ENCODE measurements at regions not wholly inside any gene's neighbourhood (a gene's known extent, or its start where the extent isn't known, plus 50 kb on each side); places are given as distances from the start of the nearest gene placed in this dataset.

DNA sequence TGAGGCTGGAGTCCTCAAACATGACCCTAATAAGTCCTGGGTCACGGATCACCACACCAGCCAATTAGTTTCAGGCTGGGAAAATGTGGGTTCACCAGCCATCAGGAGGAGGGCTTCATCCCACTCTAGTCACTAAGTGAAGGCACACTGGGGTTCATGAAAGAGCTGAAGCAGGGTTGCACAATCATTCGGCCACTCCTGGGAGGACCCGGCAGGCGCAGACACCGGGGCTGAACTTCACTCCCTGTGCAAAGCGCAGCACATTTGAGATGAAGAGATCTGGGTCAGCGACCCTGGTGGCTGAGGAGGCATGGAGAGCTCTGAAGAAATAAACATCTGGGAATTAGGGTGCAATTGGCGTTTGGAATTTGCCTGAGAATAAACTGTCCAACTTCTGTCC lies 684.4 kb upstream of the SALL3 start:
- no CpG with 5 or more reads among the region's 8 CpGs for WGBS (ENCODE audit: insufficient coverage, insufficient read length)
- Histone ChIP-seq H3K27ac (ENCODE audit: low read length) (no peak overlapping the region), H3K36me3 (ENCODE audit: control insufficient read depth, insufficient read depth, low read length) (no peaks in the 10 kb centered on the region), H3K4me3 (ENCODE audit: low read length) (no peak overlapping the region), H3K27me3 (ENCODE audit: control insufficient read depth, insufficient read depth, low read length) (no peaks in the 10 kb centered on the region), H3K9me3 (ENCODE audit: control insufficient read depth, insufficient read depth, low read length) (no peaks in the 10 kb centered on the region), H3K4me1 (ENCODE audit: control insufficient read depth, insufficient read depth, low read length) (peaks cover 1% of the 10 kb centered on the region; the same call in 1 of the 2 replicates)
- no peak for DNase-seq (ENCODE audit: low read depth, low spot score)

DNA sequence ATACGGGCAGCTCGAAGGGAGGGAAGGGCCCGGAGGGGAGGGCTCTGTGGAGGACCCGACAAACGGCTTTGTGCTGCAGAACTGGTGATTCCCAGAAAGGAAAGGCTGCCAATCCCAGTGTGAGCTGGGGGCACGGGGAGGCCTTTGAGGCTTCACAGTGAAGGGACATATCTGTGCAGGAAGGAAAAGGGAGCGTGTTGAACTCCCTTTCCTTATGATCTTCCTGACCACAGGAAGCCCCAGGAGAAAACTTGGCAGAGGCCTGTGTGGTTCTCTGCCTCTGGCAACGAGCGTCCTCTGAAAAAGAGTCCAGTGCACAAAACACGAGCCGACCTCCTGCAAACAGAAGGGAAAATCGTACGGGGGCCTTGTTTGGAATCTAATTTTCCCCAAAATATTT lies 683.5 kb upstream of the SALL3 start:
- Histone ChIP-seq H3K4me1 (ENCODE audit: control insufficient read depth, insufficient read depth, low read length) (peaks cover 1% of the 10 kb centered on the region; the same call in 1 of the 2 replicates), H3K27ac (ENCODE audit: low read length) (no peak overlapping the region), H3K27me3 (ENCODE audit: control insufficient read depth, insufficient read depth, low read length) (no peaks in the 10 kb centered on the region), H3K9me3 (ENCODE audit: control insufficient read depth, insufficient read depth, low read length) (no peaks in the 10 kb centered on the region), H3K4me3 (ENCODE audit: low read length) (no peak overlapping the region), H3K36me3 (ENCODE audit: control insufficient read depth, insufficient read depth, low read length) (no peaks in the 10 kb centered on the region)
- no peak for DNase-seq (ENCODE audit: low read depth, low spot score)
- WGBS (ENCODE audit: insufficient coverage, insufficient read length): no CpG with 5 or more reads among the region's 13 CpGs

DNA sequence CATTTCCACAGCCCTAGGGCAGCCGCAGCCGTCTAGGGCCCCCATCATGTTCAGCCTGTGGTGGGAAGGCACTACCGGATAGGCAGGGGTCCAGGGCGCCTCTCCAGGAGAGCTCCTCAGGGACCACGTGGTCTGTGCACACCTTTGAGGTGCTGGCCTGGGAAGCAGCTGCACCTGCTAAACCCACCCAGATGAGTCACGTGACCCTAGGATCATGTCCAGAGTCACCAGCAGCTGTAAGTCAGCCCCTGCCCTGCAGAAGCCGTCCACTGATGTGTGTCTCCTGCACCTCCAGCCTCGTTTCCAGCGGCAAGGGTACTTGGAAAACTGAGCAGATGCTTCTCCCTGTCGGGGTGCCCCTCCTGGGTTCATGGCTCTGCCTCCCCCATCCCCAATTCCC lies 682.6 kb upstream of the SALL3 start:
- WGBS (ENCODE audit: insufficient coverage, insufficient read length): no CpG with 5 or more reads among the region's 10 CpGs
- Histone ChIP-seq H3K4me3 (ENCODE audit: low read length) (no peak overlapping the region), H3K4me1 (ENCODE audit: control insufficient read depth, insufficient read depth, low read length) (peaks cover 1% of the 10 kb centered on the region; the same call in 1 of the 2 replicates), H3K36me3 (ENCODE audit: control insufficient read depth, insufficient read depth, low read length) (no peaks in the 10 kb centered on the region), H3K9me3 (ENCODE audit: control insufficient read depth, insufficient read depth, low read length) (no peaks in the 10 kb centered on the region), H3K27ac (ENCODE audit: low read length) (no peak overlapping the region), H3K27me3 (ENCODE audit: control insufficient read depth, insufficient read depth, low read length) (no peaks in the 10 kb centered on the region)
- no peak for DNase-seq (ENCODE audit: low read depth, low spot score)

DNA sequence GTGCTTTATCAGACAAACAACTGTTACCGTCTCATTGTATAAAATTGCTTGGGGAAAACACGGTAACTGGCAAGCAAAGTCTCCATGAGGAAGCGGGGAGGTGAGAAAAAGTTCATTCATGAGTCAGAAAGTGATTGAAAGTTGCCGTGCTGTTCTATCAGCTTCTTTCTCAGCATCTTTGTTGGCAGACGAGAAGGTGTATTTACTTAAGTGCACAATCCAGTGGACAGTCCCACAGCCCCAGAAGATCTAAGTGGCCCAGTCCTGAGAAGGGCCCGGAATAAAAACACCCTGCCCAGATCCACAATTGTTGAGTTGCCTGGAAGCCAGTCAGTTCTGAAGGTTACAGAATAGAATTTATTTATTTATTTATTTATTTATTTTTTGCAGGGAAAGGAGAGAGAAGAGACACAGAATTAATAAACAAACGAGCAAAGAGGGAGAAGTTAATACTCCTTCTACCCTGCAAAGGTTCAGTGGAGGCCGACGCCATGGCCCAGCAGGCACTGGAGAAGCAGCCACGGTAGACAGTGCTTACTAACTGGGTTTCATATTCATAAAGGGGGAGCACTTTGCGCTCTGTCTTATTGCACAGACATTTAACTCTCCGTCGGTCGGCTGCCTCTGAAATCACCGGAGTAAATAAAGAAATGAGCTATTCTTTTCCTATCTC lies 676.0 kb upstream of the SALL3 start:
- H3K27ac ChIP-seq (ENCODE audit: low read length): no peak overlapping the region
- H3K9me3 ChIP-seq (ENCODE audit: control insufficient read depth, insufficient read depth, low read length): no peaks in the 10 kb centered on the region
- peaks cover 4% of the 10 kb centered on the region; the same call in 1 of the 2 replicates for H3K4me1 ChIP-seq (ENCODE audit: control insufficient read depth, insufficient read depth, low read length)
- no peaks in the 10 kb centered on the region for H3K36me3 ChIP-seq (ENCODE audit: control insufficient read depth, insufficient read depth, low read length)
- H3K27me3 ChIP-seq (ENCODE audit: control insufficient read depth, insufficient read depth, low read length): no peaks in the 10 kb centered on the region
- no peak overlapping the region for H3K4me3 ChIP-seq (ENCODE audit: low read length)
- no CpG with 5 or more reads among the region's 15 CpGs for WGBS (ENCODE audit: insufficient coverage, insufficient read length)
- no peak for DNase-seq (ENCODE audit: low read depth, low spot score)

DNA sequence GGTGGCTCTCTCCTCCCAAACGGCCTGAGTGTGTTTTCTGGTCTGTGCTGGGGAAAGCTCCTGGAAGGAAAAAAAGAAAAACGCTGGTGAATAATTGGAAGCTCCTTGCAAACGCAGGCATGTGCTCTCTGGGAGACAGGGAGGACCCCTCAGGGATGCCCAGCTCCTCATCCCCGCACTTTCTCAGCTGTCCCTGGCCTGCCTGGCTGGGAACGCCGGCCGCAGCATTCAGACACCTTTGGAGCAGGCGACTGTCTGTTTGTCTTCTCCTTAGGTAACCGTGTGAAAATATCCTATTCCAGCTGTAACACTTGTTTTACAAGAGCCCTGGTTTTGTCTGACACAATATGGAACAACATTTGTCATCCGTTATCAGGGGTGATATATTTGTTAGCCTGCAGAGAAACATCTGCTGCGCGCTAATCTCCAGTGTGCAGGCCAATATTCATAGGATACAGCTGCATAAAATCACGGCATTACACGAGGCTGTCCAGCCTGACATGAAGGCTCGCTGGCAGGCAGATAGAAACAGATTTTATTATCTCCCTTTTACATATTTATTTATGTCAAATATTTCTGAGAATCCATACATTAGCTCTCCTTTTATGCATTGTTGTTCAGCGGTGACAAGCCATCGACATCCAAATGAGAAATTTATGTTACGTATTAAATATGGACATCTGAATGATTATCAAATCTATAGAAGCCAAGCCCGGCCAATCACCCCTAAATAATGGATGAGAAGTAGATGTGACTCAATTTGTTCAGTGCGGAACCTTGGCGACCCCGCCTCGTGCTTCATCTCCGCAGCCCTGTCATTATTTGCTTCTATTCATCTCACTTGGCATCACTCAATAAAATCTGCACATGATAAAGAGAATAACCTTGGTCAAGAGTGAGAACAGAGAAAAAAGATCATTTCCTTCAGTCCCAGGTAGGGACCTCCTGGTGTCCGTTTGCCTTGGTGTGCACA lies 675.1 kb upstream of the SALL3 start:
- no peak overlapping the region for H3K4me3 ChIP-seq (ENCODE audit: low read length)
- H3K36me3 ChIP-seq (ENCODE audit: control insufficient read depth, insufficient read depth, low read length): no peaks in the 10 kb centered on the region; the same call in 1 of the 2 replicates
- no peak for DNase-seq (ENCODE audit: low read depth, low spot score)
- no peaks in the 10 kb centered on the region for H3K9me3 ChIP-seq (ENCODE audit: control insufficient read depth, insufficient read depth, low read length)
- H3K27ac ChIP-seq (ENCODE audit: low read length): no peak overlapping the region
- H3K4me1 ChIP-seq (ENCODE audit: control insufficient read depth, insufficient read depth, low read length): peaks cover 4% of the 10 kb centered on the region; the same call in 1 of the 2 replicates
- no peaks in the 10 kb centered on the region for H3K27me3 ChIP-seq (ENCODE audit: control insufficient read depth, insufficient read depth, low read length)
- no CpG with 5 or more reads among the region's 25 CpGs for WGBS (ENCODE audit: insufficient coverage, insufficient read length)

DNA sequence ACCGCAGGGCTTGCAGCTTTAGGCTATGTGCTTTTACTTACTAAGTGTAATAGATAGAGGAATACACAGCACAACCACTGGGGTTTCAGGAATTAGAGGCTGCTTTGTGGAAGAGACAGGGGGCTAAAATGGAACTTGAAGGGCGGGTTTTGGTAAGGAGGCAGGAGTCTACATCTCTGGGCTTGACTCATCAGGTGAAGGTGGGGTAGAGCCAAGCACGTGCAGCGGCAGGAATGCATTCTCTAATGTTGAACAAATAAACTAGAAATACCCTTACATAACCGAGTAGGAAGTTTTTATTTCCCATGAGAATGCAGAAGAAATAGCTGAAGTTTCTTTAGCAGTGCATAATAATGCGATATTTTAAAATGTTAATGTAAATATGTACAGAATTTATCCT lies 673.8 kb upstream of the SALL3 start:
- Histone ChIP-seq H3K27ac (ENCODE audit: low read length) (no peak overlapping the region), H3K27me3 (ENCODE audit: control insufficient read depth, insufficient read depth, low read length) (no peaks in the 10 kb centered on the region), H3K4me1 (ENCODE audit: control insufficient read depth, insufficient read depth, low read length) (peaks cover 4% of the 10 kb centered on the region; the same call in 1 of the 2 replicates), H3K9me3 (ENCODE audit: control insufficient read depth, insufficient read depth, low read length) (no peaks in the 10 kb centered on the region), H3K36me3 (ENCODE audit: control insufficient read depth, insufficient read depth, low read length) (no peaks in the 10 kb centered on the region; the same call in 1 of the 2 replicates), H3K4me3 (ENCODE audit: low read length) (no peak overlapping the region)
- no peak for DNase-seq (ENCODE audit: low read depth, low spot score)
- no CpG with 5 or more reads among the region's 6 CpGs for WGBS (ENCODE audit: insufficient coverage, insufficient read length)

DNA sequence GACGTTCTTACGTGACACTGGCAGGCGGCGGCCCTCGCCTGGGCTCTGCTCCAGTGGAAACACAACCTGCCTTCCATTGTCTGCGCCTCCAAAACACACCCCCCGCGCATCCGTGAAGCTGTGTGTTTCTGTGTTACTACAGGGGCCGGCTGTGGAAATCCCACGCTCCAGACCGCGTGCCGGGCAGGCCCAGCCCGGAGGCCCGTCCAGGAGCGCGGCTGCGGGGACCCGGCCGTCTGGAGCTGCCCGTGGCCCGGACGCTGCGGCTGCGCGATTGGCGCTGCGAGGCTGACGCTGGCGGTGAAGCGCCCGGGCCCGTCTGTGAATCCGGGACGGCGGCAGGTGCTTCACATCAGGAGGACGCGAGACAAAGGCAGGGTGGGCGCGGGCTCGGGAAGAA lies 670.3 kb upstream of the SALL3 start:
- Histone ChIP-seq H3K4me3 (ENCODE audit: low read length) (no peak overlapping the region), H3K27me3 (ENCODE audit: control insufficient read depth, insufficient read depth, low read length) (no peaks in the 10 kb centered on the region), H3K36me3 (ENCODE audit: control insufficient read depth, insufficient read depth, low read length) (no peaks in the 10 kb centered on the region; the same call in 1 of the 2 replicates), H3K27ac (ENCODE audit: low read length) (no peak overlapping the region), H3K4me1 (ENCODE audit: control insufficient read depth, insufficient read depth, low read length) (0 out of 2 replicates have a peak, but pooled peaks cover 2% of the 10 kb centered on the region), H3K9me3 (ENCODE audit: control insufficient read depth, insufficient read depth, low read length) (no peaks in the 10 kb centered on the region)
- WGBS (ENCODE audit: insufficient coverage, insufficient read length): no CpG with 5 or more reads among the region's 42 CpGs
- DNase-seq (ENCODE audit: low read depth, low spot score): no peak

DNA sequence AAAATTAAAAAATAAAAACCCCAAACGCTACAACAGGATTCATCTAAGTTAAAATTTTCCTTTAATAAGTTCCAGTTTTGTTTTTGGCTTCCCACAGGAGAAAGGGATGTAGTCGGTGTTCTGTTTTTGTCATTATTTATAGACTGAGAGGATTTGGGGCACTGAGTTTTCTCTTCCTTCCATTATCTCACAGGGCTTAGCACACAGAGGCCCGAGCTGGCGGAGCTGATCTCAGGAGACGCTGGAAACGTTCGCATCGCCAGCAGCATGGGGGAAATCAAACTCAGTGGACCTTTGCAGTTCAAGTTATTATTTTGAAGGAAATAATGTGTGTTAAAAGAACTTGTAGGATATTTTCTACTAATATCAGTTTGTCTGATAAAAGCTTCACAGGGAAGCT lies 669.7 kb upstream of the SALL3 start:
- Histone ChIP-seq H3K36me3 (ENCODE audit: control insufficient read depth, insufficient read depth, low read length) (no peaks in the 10 kb centered on the region; the same call in 1 of the 2 replicates), H3K4me3 (ENCODE audit: low read length) (no peak overlapping the region), H3K4me1 (ENCODE audit: control insufficient read depth, insufficient read depth, low read length) (0 out of 2 replicates have a peak, but pooled peaks cover 2% of the 10 kb centered on the region), H3K9me3 (ENCODE audit: control insufficient read depth, insufficient read depth, low read length) (no peaks in the 10 kb centered on the region), H3K27me3 (ENCODE audit: control insufficient read depth, insufficient read depth, low read length) (no peaks in the 10 kb centered on the region), H3K27ac (ENCODE audit: low read length) (no peak overlapping the region)
- DNase-seq (ENCODE audit: low read depth, low spot score): no peak
- no CpG with 5 or more reads among the region's 8 CpGs for WGBS (ENCODE audit: insufficient coverage, insufficient read length)

DNA sequence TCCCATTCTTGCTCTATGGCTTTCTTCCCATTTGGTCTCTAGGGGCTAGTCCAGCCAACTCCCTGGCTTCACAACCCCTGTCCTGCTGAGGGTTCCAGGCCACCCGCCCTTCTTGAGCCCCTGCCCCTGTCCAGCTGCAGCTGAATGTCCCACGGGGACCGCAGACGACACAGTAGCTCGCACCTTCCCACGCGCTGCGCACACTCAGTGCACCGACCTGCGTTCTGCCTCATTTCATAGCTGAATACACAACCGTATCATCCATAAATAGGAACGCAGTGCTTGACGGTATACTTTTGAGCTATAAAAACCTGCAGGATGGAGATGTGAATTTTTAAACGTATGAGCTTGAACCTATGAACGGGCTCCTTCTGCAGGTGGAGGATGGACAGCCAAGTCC lies 660.4 kb upstream of the SALL3 start:
- no peak overlapping the region for H3K4me3 ChIP-seq (ENCODE audit: low read length)
- H3K27ac ChIP-seq (ENCODE audit: low read length): no peak overlapping the region
- no peaks in the 10 kb centered on the region for H3K27me3 ChIP-seq (ENCODE audit: control insufficient read depth, insufficient read depth, low read length)
- no peaks in the 10 kb centered on the region for H3K4me1 ChIP-seq (ENCODE audit: control insufficient read depth, insufficient read depth, low read length)
- H3K36me3 ChIP-seq (ENCODE audit: control insufficient read depth, insufficient read depth, low read length): no peaks in the 10 kb centered on the region
- WGBS (ENCODE audit: insufficient coverage, insufficient read length): no CpG with 5 or more reads among the region's 15 CpGs
- no peaks in the 10 kb centered on the region for H3K9me3 ChIP-seq (ENCODE audit: control insufficient read depth, insufficient read depth, low read length)
- DNase-seq (ENCODE audit: low read depth, low spot score): no peak

DNA sequence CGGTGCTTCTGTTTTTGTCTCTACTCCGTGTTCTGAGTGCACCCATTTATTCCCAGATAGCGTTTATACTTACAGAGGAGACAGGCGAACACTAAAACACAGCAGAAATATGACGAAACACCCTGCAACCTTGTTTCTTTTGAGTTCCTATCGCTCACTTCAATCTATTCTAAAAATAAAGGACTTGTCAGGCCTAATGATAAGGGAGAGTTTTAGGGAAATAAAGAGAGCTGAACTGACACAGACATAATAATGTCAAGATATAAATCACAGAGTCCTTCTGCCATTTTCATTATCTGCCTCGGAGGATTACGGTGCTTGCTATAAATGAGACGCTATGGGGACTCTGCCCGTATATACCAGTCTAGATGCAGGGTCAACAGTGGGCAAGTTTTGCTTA lies 659.7 kb upstream of the SALL3 start:
- no peak overlapping the region for H3K27ac ChIP-seq (ENCODE audit: low read length)
- no CpG with 5 or more reads among the region's 10 CpGs for WGBS (ENCODE audit: insufficient coverage, insufficient read length)
- H3K9me3 ChIP-seq (ENCODE audit: control insufficient read depth, insufficient read depth, low read length): no peaks in the 10 kb centered on the region
- H3K4me3 ChIP-seq (ENCODE audit: low read length): no peak overlapping the region
- H3K36me3 ChIP-seq (ENCODE audit: control insufficient read depth, insufficient read depth, low read length): no peaks in the 10 kb centered on the region
- H3K4me1 ChIP-seq (ENCODE audit: control insufficient read depth, insufficient read depth, low read length): no peaks in the 10 kb centered on the region
- DNase-seq (ENCODE audit: low read depth, low spot score): no peak
- H3K27me3 ChIP-seq (ENCODE audit: control insufficient read depth, insufficient read depth, low read length): no peaks in the 10 kb centered on the region
